ENCODE measurements at regions not wholly inside any gene's neighbourhood (a gene's known extent, or its start where the extent isn't known, plus 50 kb on each side); places are given as distances from the start of the nearest gene placed in this dataset.

DNA sequence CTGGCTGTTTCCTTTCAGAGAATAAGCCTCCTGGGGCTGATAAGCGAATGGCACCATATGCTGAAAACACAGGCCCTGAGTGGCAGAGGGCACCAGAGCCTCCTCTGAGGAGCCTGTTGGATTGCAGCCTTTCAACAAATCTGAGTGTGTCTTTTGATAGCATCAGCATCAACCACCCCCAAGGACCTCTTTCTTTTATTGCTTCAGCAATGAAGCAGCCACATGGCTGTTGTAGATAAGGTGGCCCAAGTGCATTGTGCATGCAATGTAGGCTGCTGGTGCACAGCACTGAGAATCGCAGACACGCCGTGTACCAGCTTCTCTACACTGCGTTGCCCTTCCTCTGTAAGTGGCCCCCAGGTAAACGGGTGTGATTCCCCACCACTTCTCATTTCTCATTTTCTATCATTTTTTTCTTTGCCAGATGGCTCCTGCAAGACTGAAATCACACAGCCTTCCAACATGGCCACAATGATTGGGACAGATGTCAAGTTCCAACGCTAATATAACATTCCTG lies 191.7 kb downstream of the DAD1 start:
- Histone ChIP-seq H3K36me3 (ENCODE audit: low read depth, missing control alignments) (no peaks in the 10 kb centered on the region), H3K9me3 (no peaks in the 10 kb centered on the region), H3K4me1 (no peaks in the 10 kb centered on the region), H3K27ac (no peak overlapping the region), H3K27me3 (no peaks in the 10 kb centered on the region), H3K4me3 (no peak overlapping the region)
- DNase-seq, result no peak
- 95 to 96% methylated on average over 7 of the region's 7 CpGs for WGBS, 2 donors
- no peak for TF ChIP-seq POLR2A (IDR thresholded peaks at IDR 0.05)
- TF ChIP-seq, protein P1, sequence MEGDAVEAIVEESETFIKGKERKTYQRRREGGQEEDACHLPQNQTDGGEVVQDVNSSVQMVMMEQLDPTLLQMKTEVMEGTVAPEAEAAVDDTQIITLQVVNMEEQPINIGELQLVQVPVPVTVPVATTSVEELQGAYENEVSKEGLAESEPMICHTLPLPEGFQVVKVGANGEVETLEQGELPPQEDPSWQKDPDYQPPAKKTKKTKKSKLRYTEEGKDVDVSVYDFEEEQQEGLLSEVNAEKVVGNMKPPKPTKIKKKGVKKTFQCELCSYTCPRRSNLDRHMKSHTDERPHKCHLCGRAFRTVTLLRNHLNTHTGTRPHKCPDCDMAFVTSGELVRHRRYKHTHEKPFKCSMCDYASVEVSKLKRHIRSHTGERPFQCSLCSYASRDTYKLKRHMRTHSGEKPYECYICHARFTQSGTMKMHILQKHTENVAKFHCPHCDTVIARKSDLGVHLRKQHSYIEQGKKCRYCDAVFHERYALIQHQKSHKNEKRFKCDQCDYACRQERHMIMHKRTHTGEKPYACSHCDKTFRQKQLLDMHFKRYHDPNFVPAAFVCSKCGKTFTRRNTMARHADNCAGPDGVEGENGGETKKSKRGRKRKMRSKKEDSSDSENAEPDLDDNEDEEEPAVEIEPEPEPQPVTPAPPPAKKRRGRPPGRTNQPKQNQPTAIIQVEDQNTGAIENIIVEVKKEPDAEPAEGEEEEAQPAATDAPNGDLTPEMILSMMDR (IDR thresholded peaks at IDR 0.05), result no peak
- intact Hi-C loops (cut with DNase I; ENCODE audit: low total_unique reads), result no loop called here

DNA sequence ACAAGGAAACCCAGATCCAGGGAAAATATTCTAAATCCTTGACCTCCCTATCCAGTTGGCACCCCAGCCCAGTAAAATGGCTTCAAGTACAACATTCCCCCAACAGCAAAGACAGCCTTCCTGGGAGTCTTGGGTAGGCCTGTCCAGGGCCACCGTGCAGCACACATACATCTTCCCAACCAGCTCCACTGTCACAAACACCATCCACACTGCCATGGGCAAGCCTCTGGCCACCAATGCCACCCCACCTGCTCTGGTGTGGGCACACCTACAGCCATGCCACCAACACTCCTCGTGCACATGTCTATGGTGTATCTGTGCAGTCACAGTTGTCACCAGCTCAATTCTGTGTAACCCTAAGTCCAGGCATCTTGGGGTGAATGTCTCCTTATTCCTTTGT lies 193.2 kb downstream of the DAD1 start:
- intact Hi-C loops (cut with DNase I; ENCODE audit: low total_unique reads), result no loop called here

DNA sequence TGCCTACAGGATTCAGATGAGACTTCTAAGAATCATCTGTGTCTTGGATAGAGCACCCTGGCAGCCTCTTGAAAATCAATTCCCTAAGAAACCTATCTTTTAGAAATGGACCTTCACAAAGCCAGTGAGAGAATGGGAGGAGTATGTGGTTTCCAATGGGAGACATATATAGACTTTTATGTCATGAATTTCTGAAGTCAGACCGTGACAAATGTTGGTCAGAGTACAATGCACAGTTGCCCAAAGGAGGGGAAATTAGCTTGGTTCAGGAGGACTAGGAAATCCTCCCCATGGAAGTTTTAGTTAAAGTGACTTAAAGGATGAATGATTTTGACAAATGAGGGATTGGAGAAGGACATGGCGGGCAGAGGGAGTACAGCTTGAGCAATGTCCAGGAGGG lies 194.4 kb downstream of the DAD1 start:
- H3K4me3 ChIP-seq, result no peak overlapping the region
- no peak for DNase-seq
- intact Hi-C loops (cut with DNase I; ENCODE audit: low total_unique reads), result loop anchor here (5.0 kb wide), 1 partner anchor 78 kb away; no protein-coding TSS in a partner anchor
- H3K4me1 ChIP-seq, result no peaks in the 10 kb centered on the region
- TF ChIP-seq, protein P1 (IDR thresholded peaks at IDR 0.05), result no peak
- no peak for TF ChIP-seq POLR2A (IDR thresholded peaks at IDR 0.05)
- H3K27ac ChIP-seq, result no peak overlapping the region
- H3K36me3 ChIP-seq (ENCODE audit: low read depth, missing control alignments), result no peaks in the 10 kb centered on the region
- 89 to 96% methylated on average over 2 of the region's 2 CpGs for WGBS, 2 donors
- no peaks in the 10 kb centered on the region for H3K9me3 ChIP-seq
- H3K27me3 ChIP-seq, result no peaks in the 10 kb centered on the region

More for the DNA sequence above, 193.2 kb downstream of the DAD1 start:
- Histone ChIP-seq H3K4me1 (no peaks in the 10 kb centered on the region), H3K27me3 (no peaks in the 10 kb centered on the region), H3K4me3 (no peak overlapping the region), H3K9me3 (no peaks in the 10 kb centered on the region), H3K27ac (no peak overlapping the region), H3K36me3 (ENCODE audit: low read depth, missing control alignments) (no peaks in the 10 kb centered on the region)
- no peak for TF ChIP-seq POLR2A (IDR thresholded peaks at IDR 0.05)
- TF ChIP-seq, protein P1 (IDR thresholded peaks at IDR 0.05), result no peak
- WGBS, 2 donors, result 70 to 92% methylated on average over 2 of the region's 2 CpGs
- DNase-seq, result no peak

DNA sequence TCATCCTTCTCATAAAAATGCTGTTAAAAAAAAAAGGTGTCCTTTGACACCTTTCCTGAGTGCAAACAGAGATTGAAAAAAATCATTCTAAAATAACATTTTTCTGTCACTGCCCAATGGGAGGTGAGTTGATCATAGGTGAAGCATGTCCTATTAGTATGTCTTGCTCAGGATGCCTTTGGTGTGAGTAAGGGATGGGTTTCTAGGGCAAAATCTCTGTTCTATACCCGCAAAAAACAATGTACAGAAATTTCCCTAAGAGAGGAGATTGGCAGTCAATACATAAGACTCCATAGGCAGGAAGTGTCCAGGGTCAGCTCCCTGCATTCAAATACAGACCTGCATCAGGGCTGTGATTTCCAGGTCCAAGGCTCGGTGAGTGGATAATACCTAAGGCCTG lies 195.2 kb downstream of the DAD1 start:
- intact Hi-C loops (cut with DNase I; ENCODE audit: low total_unique reads), result loop anchor here (5.0 kb wide), 1 partner anchor 79 kb away; no protein-coding TSS in a partner anchor
- Histone ChIP-seq H3K4me3 (no peak overlapping the region), H3K27me3 (no peaks in the 10 kb centered on the region), H3K27ac (no peak overlapping the region), H3K9me3 (no peaks in the 10 kb centered on the region), H3K36me3 (ENCODE audit: low read depth, missing control alignments) (no peaks in the 10 kb centered on the region), H3K4me1 (no peaks in the 10 kb centered on the region)
- TF ChIP-seq, protein P1 (IDR thresholded peaks at IDR 0.05), result no peak
- TF ChIP-seq POLR2A (IDR thresholded peaks at IDR 0.05), result no peak
- 86 to 95% methylated on average over 2 of the region's 2 CpGs for WGBS, 2 donors
- no peak for DNase-seq

DNA sequence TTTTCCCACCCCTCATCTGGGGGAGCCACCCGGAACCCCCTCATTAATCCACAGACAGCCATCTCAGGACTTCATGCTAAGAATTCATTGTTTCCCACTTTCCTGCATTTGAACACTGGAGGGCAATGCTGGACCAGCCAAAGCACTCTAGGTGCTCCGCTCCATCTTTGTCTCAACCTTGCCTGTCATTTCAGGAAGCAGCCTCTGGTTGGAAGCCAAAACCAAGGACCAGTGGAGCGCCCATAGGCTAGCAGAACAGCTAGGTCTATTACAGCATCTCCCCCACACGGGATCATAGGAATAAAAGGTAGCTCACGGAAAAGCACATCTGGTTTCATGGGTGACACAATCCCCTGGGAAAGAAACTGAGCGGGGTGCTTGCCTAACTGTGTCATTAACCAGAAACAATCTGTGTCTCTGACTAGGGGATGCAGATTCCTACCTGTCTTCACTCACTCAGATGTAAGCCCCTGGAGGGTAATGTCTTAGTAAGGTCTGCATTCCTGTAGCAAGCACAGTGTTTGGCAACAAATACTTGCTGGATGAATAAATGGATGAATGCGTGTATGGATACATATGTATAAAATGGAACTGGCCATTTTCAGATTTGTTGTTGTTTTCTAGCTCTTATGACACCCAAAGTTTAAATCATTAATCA lies 197.0 kb downstream of the DAD1 start:
- 52 to 56% methylated on average over 7 of the region's 7 CpGs for WGBS, 2 donors

More for the DNA sequence above, 197.0 kb downstream of the DAD1 start:
- intact Hi-C loops (cut with DNase I; ENCODE audit: low total_unique reads), result loop anchor here (5.0 kb wide), 1 partner anchor 80 kb away; no protein-coding TSS in a partner anchor
- H3K4me1 ChIP-seq, result no peaks in the 10 kb centered on the region
- DNase-seq, result peak; percentile 68
- TF ChIP-seq, protein P1 (IDR thresholded peaks at IDR 0.05), result peak; percentile 42 to 47 (median 45)
- TF ChIP-seq POLR2A (IDR thresholded peaks at IDR 0.05), result no peak
- H3K4me3 ChIP-seq, result no peak overlapping the region
- H3K9me3 ChIP-seq, result no peaks in the 10 kb centered on the region
- H3K27ac ChIP-seq, result no peak overlapping the region
- H3K36me3 ChIP-seq (ENCODE audit: low read depth, missing control alignments), result no peaks in the 10 kb centered on the region
- no peaks in the 10 kb centered on the region for H3K27me3 ChIP-seq
